ENCODE measurements at regions not wholly inside any gene's neighbourhood (a gene's known extent, or its start where the extent isn't known, plus 50 kb on each side); places are given as distances from the start of the nearest gene placed in this dataset.

- H3K4me2 ChIP-seq (ENCODE audit: control insufficient read depth, extremely low read depth, insufficient read depth, low read depth, low read length): no peak overlapping the region
- FAIRE-seq: no peak
- no peaks in the 10 kb centered on the region for H3K36me3 ChIP-seq (ENCODE audit: control insufficient read depth in 2 of 2, extremely low read depth in 1 of 2, insufficient read depth in 2 of 2, low read length in 2 of 2)
- H3K4me3 ChIP-seq (ENCODE audit: control insufficient read depth in 2 of 3, extremely low read depth in 1 of 3, insufficient read depth in 2 of 3, low read depth in 1 of 3, low read length in 3 of 3): no peak overlapping the region
- H4K20me1 ChIP-seq (ENCODE audit: control insufficient read depth, extremely low read depth, insufficient read depth, low read length): no peaks in the 10 kb centered on the region
- H3K9me3 ChIP-seq (ENCODE audit: control insufficient read depth, low read depth, low read length): no peaks in the 10 kb centered on the region
- H3K27ac ChIP-seq (ENCODE audit: control insufficient read depth, insufficient read depth, low read length): no peak overlapping the region
- H2AFZ ChIP-seq (ENCODE audit: control insufficient read depth, low read length): no peak overlapping the region
- no peaks in the 10 kb centered on the region for H3K4me1 ChIP-seq (ENCODE audit: control insufficient read depth, extremely low read depth, insufficient read depth, low read length)
- TF ChIP-seq EZH2 (IDR thresholded peaks at IDR 0.05; ENCODE audit: low read length) (no peak), CTCF (optimal IDR thresholded peaks at IDR 0.05 in 1 of 3, IDR thresholded peaks at IDR 0.05 in 1 of 3, conservative IDR thresholded peaks at IDR 0.05 in 1 of 3; ENCODE audit: extremely low read depth in 1 of 3, insufficient read depth in 2 of 3, low read length in 3 of 3) (no peak)
- no peak overlapping the region for H3K9ac ChIP-seq (ENCODE audit: control insufficient read depth, extremely low read depth, insufficient read depth, low read length)
- DNase-seq (ENCODE audit: low read depth, low spot score): no peak
- no peaks in the 10 kb centered on the region for H3K79me2 ChIP-seq (ENCODE audit: control insufficient read depth, insufficient read depth, low read length)
- dilution Hi-C loops (cut with MboI; ENCODE audit: extremely low pct_ligation_motif_present, low sequenced_read_pairs): no loop called here
- no peaks in the 10 kb centered on the region for H3K27me3 ChIP-seq (ENCODE audit: control insufficient read depth, extremely low read depth, insufficient read depth, low read length)
- H3K9me1 ChIP-seq (ENCODE audit: control insufficient read depth, extremely low read depth, insufficient read depth, low read length): no peaks in the 10 kb centered on the region
These were observed 142.9 kb downstream of the CDC5L start for GRCh38 chr6:44530209-44530909.

GRCh38 chr6:44530910-44531234, 143.4 kb downstream of the CDC5L start:
- H3K4me3 ChIP-seq (ENCODE audit: control insufficient read depth in 2 of 3, extremely low read depth in 1 of 3, insufficient read depth in 2 of 3, low read depth in 1 of 3, low read length in 3 of 3): no peak overlapping the region
- dilution Hi-C loops (cut with MboI; ENCODE audit: extremely low pct_ligation_motif_present, low sequenced_read_pairs): no loop called here
- no peak for DNase-seq (ENCODE audit: low read depth, low spot score)

More at GRCh38 chr6:44530910-44531234, 143.4 kb downstream of the CDC5L start:
- Histone ChIP-seq H3K27ac (ENCODE audit: control insufficient read depth, insufficient read depth, low read length) (no peak overlapping the region), H3K79me2 (ENCODE audit: control insufficient read depth, insufficient read depth, low read length) (no peaks in the 10 kb centered on the region), H3K9me3 (ENCODE audit: control insufficient read depth, low read depth, low read length) (no peaks in the 10 kb centered on the region), H3K4me2 (ENCODE audit: control insufficient read depth, extremely low read depth, insufficient read depth, low read depth, low read length) (no peak overlapping the region), H3K9me1 (ENCODE audit: control insufficient read depth, extremely low read depth, insufficient read depth, low read length) (no peaks in the 10 kb centered on the region), H3K9ac (ENCODE audit: control insufficient read depth, extremely low read depth, insufficient read depth, low read length) (no peak overlapping the region), H4K20me1 (ENCODE audit: control insufficient read depth, extremely low read depth, insufficient read depth, low read length) (no peaks in the 10 kb centered on the region), H3K36me3 (ENCODE audit: control insufficient read depth in 2 of 2, extremely low read depth in 1 of 2, insufficient read depth in 2 of 2, low read length in 2 of 2) (no peaks in the 10 kb centered on the region), H3K4me1 (ENCODE audit: control insufficient read depth, extremely low read depth, insufficient read depth, low read length) (no peaks in the 10 kb centered on the region), H2AFZ (ENCODE audit: control insufficient read depth, low read length) (no peak overlapping the region), H3K27me3 (ENCODE audit: control insufficient read depth, extremely low read depth, insufficient read depth, low read length) (no peaks in the 10 kb centered on the region)
- FAIRE-seq: no peak
- TF ChIP-seq CTCF (optimal IDR thresholded peaks at IDR 0.05 in 1 of 3, IDR thresholded peaks at IDR 0.05 in 1 of 3, conservative IDR thresholded peaks at IDR 0.05 in 1 of 3; ENCODE audit: extremely low read depth in 1 of 3, insufficient read depth in 2 of 3, low read length in 3 of 3) (no peak), EZH2 (IDR thresholded peaks at IDR 0.05; ENCODE audit: low read length) (no peak)
